SK-N-SH treated with all-trans-retinoic acid at 6 μM for 48 hours (cell line): ENCODE measurements at regions not wholly inside any gene's neighbourhood (a gene's known extent, or its start where the extent isn't known, plus 50 kb on each side); places are given as distances from the start of the nearest gene placed in this dataset.
"Not testable (repeated sequence)": the region's sequence is repeated elsewhere in the genome, so short reads cannot be mapped to it uniquely, and the experiment has no call there.

Source experiments
- ATAC-seq: fragments of 200-7000 bp; cut with Tn5 transposase; 3 replicates; pipeline ENCODE4 v1.9.1; 2020; ENCODE audit warnings: mild to moderate bottlenecking, moderate library complexity
- ARNTL ChIP-seq: fragments of 450-650 bp; formaldehyde crosslinking; IDR thresholded peaks from 2 replicates; pipeline ENCODE4 v1.5.0; 2020; ENCODE audit warnings: low read depth, mild to moderate bottlenecking, moderate library complexity, borderline replicate concordance
- BACH2 ChIP-seq: fragments of 250-450 bp; sonication (Bioruptor Pico); IDR thresholded peaks from 2 replicates; pipeline ENCODE4 v1.9.0; 2021; ENCODE audit warnings: mild to moderate bottlenecking, borderline replicate concordance
- CREB5 ChIP-seq: fragments of 250-450 bp; sonication (Bioruptor Pico); IDR thresholded peaks from 2 replicates; pipeline ENCODE4 v1.5.1; 2020; ENCODE audit warnings: low read depth, mild to moderate bottlenecking, moderate library complexity
- CSRNP3 ChIP-seq: fragments of 250-450 bp; sonication (Bioruptor Pico); IDR thresholded peaks from 2 replicates; pipeline ENCODE4 v1.5.1; 2021; ENCODE audit warnings: mild to moderate bottlenecking, moderate library complexity
- ESRRG ChIP-seq: fragments of 250-450 bp; sonication (Bioruptor Pico); IDR thresholded peaks from 2 replicates; pipeline ENCODE4 v1.6.1; 2021; ENCODE audit warnings: mild to moderate bottlenecking
- ISL1 ChIP-seq: fragments of 250-450 bp; sonication (Bioruptor Pico); IDR thresholded peaks from 2 replicates; pipeline ENCODE4 v2.1.2; 2022; ENCODE audit warnings: mild to moderate bottlenecking, moderate library complexity
- OSR1 ChIP-seq: fragments of 250-450 bp; sonication (Bioruptor Pico); IDR thresholded peaks from 2 replicates; pipeline ENCODE4 v1.8.0; 2022; ENCODE audit warnings: moderate library complexity, mild to moderate bottlenecking, inconsistent platforms
- POU6F1 ChIP-seq: fragments of 250-450 bp; sonication (Bioruptor Pico); IDR thresholded peaks from 2 replicates; pipeline ENCODE4 v1.8.0; 2021; ENCODE audit warnings: low read depth, mild to moderate bottlenecking, moderate library complexity, borderline replicate concordance
- PPARA ChIP-seq: fragments of 250-450 bp; sonication (Bioruptor Pico); IDR thresholded peaks from 2 replicates; pipeline ENCODE4 v1.5.0; 2020; ENCODE audit warnings: mild to moderate bottlenecking, borderline replicate concordance
- ZC3H10 ChIP-seq: fragments of 250-450 bp; sonication (Bioruptor Pico); IDR thresholded peaks from 2 replicates; pipeline ENCODE4 v1.5.1; 2021; ENCODE audit warnings: mild to moderate bottlenecking, moderate library complexity
- ZFP3 ChIP-seq: fragments of 250-450 bp; sonication (Bioruptor Pico); IDR thresholded peaks from 2 replicates; pipeline ENCODE4 v1.5.0; 2020; ENCODE audit warnings: mild to moderate bottlenecking, moderate library complexity
- ZFP30 ChIP-seq: fragments of 450-650 bp; formaldehyde crosslinking; IDR thresholded peaks from 2 replicates; pipeline ENCODE4 v1.5.0; 2022; ENCODE audit warnings: mild to moderate bottlenecking, moderate library complexity
- ZNF565 ChIP-seq: fragments of 450-650 bp; formaldehyde crosslinking; conservative IDR thresholded peaks from 2 replicates; pipeline ENCODE4 v1.5.0; 2020; ENCODE audit warnings: low read depth, mild to moderate bottlenecking, moderate library complexity

GRCh38 chr2:158885018-158885678, 83.3 kb upstream of the TANC1 start:
- ATAC-seq: not testable (repeated sequence)

- ATAC-seq: not testable (repeated sequence)
These were observed 82.8 kb upstream of the TANC1 start for GRCh38 chr2:158885679-158886050.

- no peak for ATAC-seq
- TF ChIP-seq OSR1 (CRISPR knock-in tag) (no peak), ISL1 (CRISPR knock-in tag) (no peak), CREB5 (CRISPR knock-in tag) (no peak)
These were observed 79.1 kb upstream of the TANC1 start for GRCh38 chr2:158889135-158889853.

GRCh38 chr2:158890296-158890905, 78.0 kb upstream of the TANC1 start:
- ATAC-seq: no peak
- no peak for TF ChIP-seq CREB5 (CRISPR knock-in tag)
- TF ChIP-seq PPARA (CRISPR knock-in tag): no peak

GRCh38 chr2:158893026-158893425, 75.4 kb upstream of the TANC1 start:
- TF ChIP-seq ZFP30: no peak
- no peak for TF ChIP-seq ZC3H10 (CRISPR knock-in tag)
- TF ChIP-seq POU6F1 (CRISPR knock-in tag): no peak
- no peak for TF ChIP-seq BACH2 (CRISPR knock-in tag)
- TF ChIP-seq ZFP3: no peak
- no peak for TF ChIP-seq ARNTL (CRISPR knock-in tag)
- peak; percentile 24; the same call in 2 of the 3 replicates for ATAC-seq

- TF ChIP-seq OSR1 (CRISPR knock-in tag): no peak
- no peak for TF ChIP-seq ZC3H10 (CRISPR knock-in tag)
- TF ChIP-seq ZFP3: peak; percentile 99
- TF ChIP-seq, all 23 proteins: peak for 1
- no peak for ATAC-seq
These were observed 75.0 kb upstream of the TANC1 start for GRCh38 chr2:158893474-158893873.

- TF ChIP-seq POU6F1 (CRISPR knock-in tag): no peak
- TF ChIP-seq OSR1 (CRISPR knock-in tag): no peak
- TF ChIP-seq ISL1 (CRISPR knock-in tag): peak; percentile 59
- TF ChIP-seq ZC3H10 (CRISPR knock-in tag): no peak
- TF ChIP-seq ESRRG (CRISPR knock-in tag): no peak
- no peak for TF ChIP-seq ZNF565 (CRISPR knock-in tag)
- ATAC-seq: peak; percentile 92
These were observed 74.4 kb upstream of the TANC1 start for GRCh38 chr2:158894078-158894477.

- no peak for TF ChIP-seq ARNTL (CRISPR knock-in tag)
- no peak for TF ChIP-seq CSRNP3 (CRISPR knock-in tag)
- no peak for TF ChIP-seq ESRRG (CRISPR knock-in tag)
- TF ChIP-seq OSR1 (CRISPR knock-in tag): no peak
- no peak for ATAC-seq
These were observed 73.9 kb upstream of the TANC1 start for GRCh38 chr2:158894572-158894971.
